ENCODE measurements at regions not wholly inside any gene's neighbourhood (a gene's known extent, or its start where the extent isn't known, plus 50 kb on each side); places are given as distances from the start of the nearest gene placed in this dataset.

- no peak overlapping the region for H3K4me2 ChIP-seq (ENCODE audit: low read length)
- no peaks in the 10 kb centered on the region for H3K9me2 ChIP-seq (ENCODE audit: insufficient read depth, low read length)
- no peaks in the 10 kb centered on the region for H4K20me1 ChIP-seq (ENCODE audit: insufficient read depth)
- no peaks in the 10 kb centered on the region for H3K79me2 ChIP-seq (replicated peaks; ENCODE audit: insufficient read depth, low read length)
- H3K27ac ChIP-seq (ENCODE audit: low read length): no peak overlapping the region
- no peaks in the 10 kb centered on the region for H3K9me3 ChIP-seq (ENCODE audit: low read length)
- no peaks in the 10 kb centered on the region for H3F3A ChIP-seq (ENCODE audit: insufficient read depth, low read length, poor library complexity, severe bottlenecking)
- H3K4me3 ChIP-seq (ENCODE audit: low read length): no peak overlapping the region
- H2AFZ ChIP-seq (ENCODE audit: low read depth, low read length): no peak overlapping the region
- no peak overlapping the region for H3K9ac ChIP-seq (ENCODE audit: low read length)
- no peaks in the 10 kb centered on the region for H3K36me3 ChIP-seq (ENCODE audit: insufficient read depth, low read length)
- no peak for TF ChIP-seq TAF1 (IDR thresholded peaks at IDR 0.05; ENCODE audit: low read depth)
- TF ChIP-seq SMC3 (conservative IDR thresholded peaks at IDR 0.05; ENCODE audit: poor library complexity): no peak
- TF ChIP-seq MXI1 (conservative IDR thresholded peaks at IDR 0.05; ENCODE audit: poor library complexity, severe bottlenecking): no peak
- no peak for TF ChIP-seq EZH2 (IDR thresholded peaks at IDR 0.05; ENCODE audit: borderline replicate concordance, insufficient read depth, low read length, poor library complexity, severe bottlenecking)
- no peaks in the 10 kb centered on the region for H3K27me3 ChIP-seq (ENCODE audit: insufficient read depth, low read depth, low read length)
Observed at GRCh38 chr9:4380406-4380805, 80.5 kb upstream of the GLIS3 start.

- no peak overlapping the region for H3K4me3 ChIP-seq (ENCODE audit: low read length)
- no peaks in the 10 kb centered on the region for H4K20me1 ChIP-seq (ENCODE audit: insufficient read depth)
- H2AFZ ChIP-seq (ENCODE audit: low read depth, low read length): no peak overlapping the region
- H3K27me3 ChIP-seq (ENCODE audit: insufficient read depth, low read depth, low read length): no peaks in the 10 kb centered on the region
- H3K4me2 ChIP-seq (ENCODE audit: low read length): no peak overlapping the region
- no peaks in the 10 kb centered on the region for H3K36me3 ChIP-seq (ENCODE audit: insufficient read depth, low read length)
- no peaks in the 10 kb centered on the region for H3F3A ChIP-seq (ENCODE audit: insufficient read depth, low read length, poor library complexity, severe bottlenecking)
- H3K9me3 ChIP-seq (ENCODE audit: low read length): no peaks in the 10 kb centered on the region
- no peak overlapping the region for H3K9ac ChIP-seq (ENCODE audit: low read length)
- no peaks in the 10 kb centered on the region for H3K9me2 ChIP-seq (ENCODE audit: insufficient read depth, low read length)
- H3K27ac ChIP-seq (ENCODE audit: low read length): no peak overlapping the region
- H3K79me2 ChIP-seq (replicated peaks; ENCODE audit: insufficient read depth, low read length): no peaks in the 10 kb centered on the region
- TF ChIP-seq RAD21 (conservative IDR thresholded peaks at IDR 0.05) (peak; percentile 98), CTCF (IDR thresholded peaks at IDR 0.05; ENCODE audit: poor library complexity, severe bottlenecking) (peak; percentile 90), EP300 (conservative IDR thresholded peaks at IDR 0.05; ENCODE audit: poor library complexity, severe bottlenecking) (no peak), SMC3 (conservative IDR thresholded peaks at IDR 0.05; ENCODE audit: poor library complexity) (peak; percentile 97), MXI1 (conservative IDR thresholded peaks at IDR 0.05; ENCODE audit: poor library complexity, severe bottlenecking) (no peak)
Observed at GRCh38 chr9:4375424-4376200, 75.7 kb upstream of the GLIS3 start.

- Histone ChIP-seq H3K79me2 (replicated peaks; ENCODE audit: insufficient read depth, low read length) (no peaks in the 10 kb centered on the region), H3K9me3 (ENCODE audit: low read length) (no peaks in the 10 kb centered on the region), H3K27ac (ENCODE audit: low read length) (no peak overlapping the region), H3K27me3 (ENCODE audit: insufficient read depth, low read depth, low read length) (no peaks in the 10 kb centered on the region), H3K4me3 (ENCODE audit: low read length) (no peak overlapping the region), H2AFZ (ENCODE audit: low read depth, low read length) (no peak overlapping the region), H3F3A (ENCODE audit: insufficient read depth, low read length, poor library complexity, severe bottlenecking) (no peaks in the 10 kb centered on the region), H4K20me1 (ENCODE audit: insufficient read depth) (no peaks in the 10 kb centered on the region), H3K4me2 (ENCODE audit: low read length) (no peak overlapping the region), H3K36me3 (ENCODE audit: insufficient read depth, low read length) (no peaks in the 10 kb centered on the region), H3K9me2 (ENCODE audit: insufficient read depth, low read length) (no peaks in the 10 kb centered on the region), H3K9ac (ENCODE audit: low read length) (no peak overlapping the region)
- TF ChIP-seq MXI1 (conservative IDR thresholded peaks at IDR 0.05; ENCODE audit: poor library complexity, severe bottlenecking) (no peak), CTCF (IDR thresholded peaks at IDR 0.05; ENCODE audit: poor library complexity, severe bottlenecking) (no peak), EZH2 (IDR thresholded peaks at IDR 0.05; ENCODE audit: borderline replicate concordance, insufficient read depth, low read length, poor library complexity, severe bottlenecking) (no peak), TAF1 (IDR thresholded peaks at IDR 0.05; ENCODE audit: low read depth) (no peak)
Observed at GRCh38 chr9:4371108-4371507, 71.2 kb upstream of the GLIS3 start.

Data from neural cell (in vitro differentiated cells).